Suprapubic skin (tissue), 4 donors: ENCODE measurements at regions not wholly inside any gene's neighbourhood (a gene's known extent, or its start where the extent isn't known, plus 50 kb on each side); places are given as distances from the start of the nearest gene placed in this dataset.

Source experiments
- EP300 ChIP-seq: sonication (generic); formaldehyde crosslinking; IDR thresholded peaks from one replicate; pipeline ENCODE4 v1.6.1; 2017; ENCODE audit warnings: antibody characterized with exemption
- POLR2A ChIP-seq, 2 donors: fragments of 450-650 bp; IDR thresholded peaks; one replicate each; pipeline ENCODE4 v1.6.1; 2017; ENCODE audit warnings: antibody characterized with exemption in 2 of 2, mild to moderate bottlenecking in 2 of 2, moderate library complexity in 2 of 2
- POLR2AphosphoS5 ChIP-seq, 3 donors: sonication (generic); formaldehyde crosslinking; IDR thresholded peaks; one replicate each; pipeline ENCODE4 v1.6.1; 2017; ENCODE audit warnings: antibody characterized with exemption in 3 of 3
- TF ChIP-seq, protein P1 (sequence below), 2 donors: fragments of 200-600 bp in 1 of 2; fragments of 450-650 bp in 1 of 2; sonication (generic) in 1 of 2; IDR thresholded peaks; one replicate each; pipeline ENCODE4 v1.5.1; 2016 to 2019; ENCODE audit warnings: antibody characterized with exemption in 2 of 2, mild to moderate bottlenecking in 1 of 2, moderate library complexity in 1 of 2

DNA sequence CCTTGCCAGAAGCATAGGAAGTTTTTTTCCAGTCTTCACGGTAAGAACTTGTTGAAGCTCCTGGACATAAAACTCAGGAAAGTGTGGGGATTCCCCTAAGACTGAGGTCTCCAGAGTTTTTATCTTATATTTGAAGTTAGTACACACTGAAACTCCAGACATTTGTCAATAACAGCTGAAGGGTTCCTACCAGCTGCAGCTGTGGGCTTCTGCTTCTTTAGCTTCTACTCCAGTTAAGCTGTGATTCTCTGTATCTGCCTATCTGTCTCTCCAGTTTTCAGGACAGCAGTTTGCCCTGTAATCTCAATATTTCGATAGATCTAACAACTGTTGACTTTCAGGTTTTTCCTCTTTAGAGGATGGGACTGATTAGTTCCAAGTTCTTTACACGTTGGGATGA is 966.0 kb upstream of the SEMA6D start:
- TF ChIP-seq, protein P1, sequence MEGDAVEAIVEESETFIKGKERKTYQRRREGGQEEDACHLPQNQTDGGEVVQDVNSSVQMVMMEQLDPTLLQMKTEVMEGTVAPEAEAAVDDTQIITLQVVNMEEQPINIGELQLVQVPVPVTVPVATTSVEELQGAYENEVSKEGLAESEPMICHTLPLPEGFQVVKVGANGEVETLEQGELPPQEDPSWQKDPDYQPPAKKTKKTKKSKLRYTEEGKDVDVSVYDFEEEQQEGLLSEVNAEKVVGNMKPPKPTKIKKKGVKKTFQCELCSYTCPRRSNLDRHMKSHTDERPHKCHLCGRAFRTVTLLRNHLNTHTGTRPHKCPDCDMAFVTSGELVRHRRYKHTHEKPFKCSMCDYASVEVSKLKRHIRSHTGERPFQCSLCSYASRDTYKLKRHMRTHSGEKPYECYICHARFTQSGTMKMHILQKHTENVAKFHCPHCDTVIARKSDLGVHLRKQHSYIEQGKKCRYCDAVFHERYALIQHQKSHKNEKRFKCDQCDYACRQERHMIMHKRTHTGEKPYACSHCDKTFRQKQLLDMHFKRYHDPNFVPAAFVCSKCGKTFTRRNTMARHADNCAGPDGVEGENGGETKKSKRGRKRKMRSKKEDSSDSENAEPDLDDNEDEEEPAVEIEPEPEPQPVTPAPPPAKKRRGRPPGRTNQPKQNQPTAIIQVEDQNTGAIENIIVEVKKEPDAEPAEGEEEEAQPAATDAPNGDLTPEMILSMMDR (IDR thresholded peaks at IDR 0.05) = no peak
- TF ChIP-seq EP300 = no peak
- TF ChIP-seq POLR2A (IDR thresholded peaks at IDR 0.05) = no peak
- no peak for TF ChIP-seq POLR2AphosphoS5 (IDR thresholded peaks at IDR 0.05)
